Prostate gland (tissue), 2 donors: ENCODE measurements at regions not wholly inside any gene's neighbourhood (a gene's known extent, or its start where the extent isn't known, plus 50 kb on each side); places are given as distances from the start of the nearest gene placed in this dataset.

Experiments used
- POLR2AphosphoS5 ChIP-seq: sonication (generic); formaldehyde crosslinking; IDR thresholded peaks from one replicate; pipeline ENCODE4 v1.6.1; 2017; ENCODE audit warnings: antibody characterized with exemption
- TF ChIP-seq, protein P1 (sequence below), 4 experiments: fragments of 200-600 bp in 2 of 4; fragments of 450-650 bp in 2 of 4; sonication (generic) in 2 of 4; IDR thresholded peaks; 1 replicate in 3 of 4; 2 replicates in 1 of 4; pipeline ENCODE4 v1.5.1; 2016 to 2019; ENCODE audit warnings: antibody characterized with exemption in 4 of 4, mild to moderate bottlenecking in 2 of 4, moderate library complexity in 2 of 4

DNA sequence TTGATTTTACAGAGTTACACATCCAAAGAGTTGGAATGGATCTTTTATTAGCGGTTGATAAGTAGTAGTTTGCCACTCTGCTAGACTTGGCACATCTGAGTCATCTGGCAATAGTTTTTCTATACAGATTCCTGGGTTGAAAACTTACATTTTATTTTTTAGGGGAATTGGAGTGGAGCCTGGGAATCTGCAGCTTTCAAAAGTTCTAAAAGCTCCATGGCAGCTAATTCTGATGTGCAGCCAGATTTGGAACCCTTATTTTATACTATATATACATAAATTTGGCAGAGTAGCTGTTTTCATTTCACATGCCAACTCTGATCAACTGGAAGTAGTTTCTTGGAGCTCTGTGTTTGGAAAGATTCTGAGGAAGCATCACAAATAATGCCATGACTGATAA, 715.5 kb downstream of the TLR4 start:
- TF ChIP-seq POLR2AphosphoS5, result no peak
- TF ChIP-seq, protein P1, sequence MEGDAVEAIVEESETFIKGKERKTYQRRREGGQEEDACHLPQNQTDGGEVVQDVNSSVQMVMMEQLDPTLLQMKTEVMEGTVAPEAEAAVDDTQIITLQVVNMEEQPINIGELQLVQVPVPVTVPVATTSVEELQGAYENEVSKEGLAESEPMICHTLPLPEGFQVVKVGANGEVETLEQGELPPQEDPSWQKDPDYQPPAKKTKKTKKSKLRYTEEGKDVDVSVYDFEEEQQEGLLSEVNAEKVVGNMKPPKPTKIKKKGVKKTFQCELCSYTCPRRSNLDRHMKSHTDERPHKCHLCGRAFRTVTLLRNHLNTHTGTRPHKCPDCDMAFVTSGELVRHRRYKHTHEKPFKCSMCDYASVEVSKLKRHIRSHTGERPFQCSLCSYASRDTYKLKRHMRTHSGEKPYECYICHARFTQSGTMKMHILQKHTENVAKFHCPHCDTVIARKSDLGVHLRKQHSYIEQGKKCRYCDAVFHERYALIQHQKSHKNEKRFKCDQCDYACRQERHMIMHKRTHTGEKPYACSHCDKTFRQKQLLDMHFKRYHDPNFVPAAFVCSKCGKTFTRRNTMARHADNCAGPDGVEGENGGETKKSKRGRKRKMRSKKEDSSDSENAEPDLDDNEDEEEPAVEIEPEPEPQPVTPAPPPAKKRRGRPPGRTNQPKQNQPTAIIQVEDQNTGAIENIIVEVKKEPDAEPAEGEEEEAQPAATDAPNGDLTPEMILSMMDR (IDR thresholded peaks at IDR 0.05), result no peak
